ENCODE measurements at regions not wholly inside any gene's neighbourhood (a gene's known extent, or its start where the extent isn't known, plus 50 kb on each side); places are given as distances from the start of the nearest gene placed in this dataset.

DNA sequence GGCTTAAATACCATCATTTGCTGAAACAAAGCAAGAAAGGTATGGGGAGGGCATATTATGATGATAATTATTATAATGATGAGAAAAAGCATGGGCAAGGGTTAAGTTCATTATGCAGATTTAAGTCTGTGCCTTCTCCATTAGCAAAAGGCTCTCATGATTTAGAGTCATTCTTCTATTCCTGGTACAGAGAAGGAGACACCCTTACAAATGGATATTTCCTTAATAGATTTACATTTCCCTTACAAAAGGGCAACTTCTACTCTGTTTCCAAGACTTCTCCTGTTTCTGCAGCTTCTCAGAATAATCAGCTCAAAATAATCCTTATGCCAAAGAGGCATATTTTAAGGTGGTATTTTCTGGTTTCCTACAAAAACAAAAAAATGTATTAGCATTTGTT lies 121.1 kb upstream of the CAMK1G start:
- DNase-seq (ENCODE audit: extremely low read depth in 1 of 11, low read depth in 9 of 11, low spot score in 4 of 11): no peak

DNA sequence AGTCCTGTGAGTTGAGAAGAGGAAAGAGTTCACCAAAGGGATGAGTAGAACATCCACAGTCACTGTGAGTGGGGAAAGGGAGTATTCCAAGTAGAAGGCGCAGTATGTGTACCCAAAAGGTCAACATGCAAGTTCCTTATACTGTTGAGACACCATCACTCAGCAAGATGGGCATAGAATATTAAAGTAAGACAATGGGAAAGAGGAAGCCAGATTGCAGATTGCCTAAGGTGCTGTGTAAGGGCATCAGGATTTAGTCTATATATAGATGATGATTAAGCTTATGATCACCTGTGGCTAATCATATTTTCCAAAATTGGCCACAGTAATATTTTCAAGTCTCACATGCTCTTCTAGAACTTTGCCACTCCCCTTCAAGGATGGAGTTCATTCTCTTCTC lies 120.1 kb upstream of the CAMK1G start:
- no peak for DNase-seq (ENCODE audit: extremely low read depth in 1 of 11, low read depth in 9 of 11, low spot score in 4 of 11)

DNA sequence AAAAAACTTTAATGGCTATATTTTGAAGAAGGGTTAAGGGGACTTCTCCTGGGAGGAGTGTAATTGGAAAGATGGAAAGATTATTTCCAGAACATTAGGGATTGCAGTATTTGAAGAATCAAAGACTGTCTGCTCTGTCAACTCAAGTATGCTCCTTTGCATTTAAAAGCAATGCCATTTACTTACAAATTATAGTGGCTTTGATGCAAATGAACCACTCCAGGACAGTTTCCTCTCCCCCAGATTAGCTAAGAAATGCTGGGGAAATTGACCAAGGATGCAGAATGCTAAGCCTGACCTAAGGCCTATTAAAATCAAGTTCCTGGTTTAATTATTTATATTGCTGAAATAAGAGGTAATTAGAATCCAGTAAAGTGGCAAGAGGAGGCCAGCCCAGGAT lies 110.5 kb upstream of the CAMK1G start:
- no peak for DNase-seq (ENCODE audit: extremely low read depth in 1 of 11, low read depth in 9 of 11, low spot score in 4 of 11)

DNA sequence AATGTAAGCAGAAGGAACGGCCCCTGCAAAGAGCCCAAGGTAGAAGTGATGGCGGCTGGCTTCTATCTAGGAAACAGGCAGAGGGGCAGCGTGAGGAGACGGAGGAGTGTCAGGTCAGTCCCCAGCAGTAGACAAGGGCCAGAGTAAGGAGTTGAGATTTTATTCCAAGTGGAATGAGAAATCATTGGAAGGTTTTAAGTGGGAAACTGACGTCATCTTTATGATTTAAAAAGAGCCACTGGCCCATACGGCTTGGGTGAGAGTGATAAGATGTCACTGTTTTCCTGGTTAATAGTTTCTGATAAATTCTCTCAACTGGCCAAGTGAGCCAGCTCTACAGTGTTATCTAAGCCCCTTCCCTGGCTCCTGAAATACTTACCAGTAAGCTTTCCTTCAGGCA lies 103.2 kb upstream of the CAMK1G start:
- DNase-seq (ENCODE audit: extremely low read depth in 1 of 11, low read depth in 9 of 11, low spot score in 4 of 11): no peak

DNA sequence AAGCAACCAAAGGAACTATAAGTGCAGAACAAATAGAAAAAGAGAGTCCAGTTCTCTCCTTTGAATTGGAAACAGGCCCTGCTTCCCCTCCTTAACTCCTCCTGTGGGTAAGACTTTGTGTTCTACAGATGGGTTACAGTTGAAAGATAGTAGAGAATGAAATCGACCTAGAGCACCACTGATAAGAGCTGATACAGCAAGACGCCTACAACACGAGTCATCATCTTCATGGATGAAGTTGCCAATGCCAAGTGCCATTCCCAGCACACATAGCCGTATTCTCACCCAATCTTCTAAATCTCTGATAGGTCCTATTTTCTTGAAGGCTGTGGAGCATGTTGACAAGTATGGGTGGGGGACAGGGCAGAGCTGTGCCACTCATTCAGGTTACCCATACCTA lies 99.8 kb upstream of the CAMK1G start:
- no peak for DNase-seq (ENCODE audit: extremely low read depth in 1 of 11, low read depth in 9 of 11, low spot score in 4 of 11)

DNA sequence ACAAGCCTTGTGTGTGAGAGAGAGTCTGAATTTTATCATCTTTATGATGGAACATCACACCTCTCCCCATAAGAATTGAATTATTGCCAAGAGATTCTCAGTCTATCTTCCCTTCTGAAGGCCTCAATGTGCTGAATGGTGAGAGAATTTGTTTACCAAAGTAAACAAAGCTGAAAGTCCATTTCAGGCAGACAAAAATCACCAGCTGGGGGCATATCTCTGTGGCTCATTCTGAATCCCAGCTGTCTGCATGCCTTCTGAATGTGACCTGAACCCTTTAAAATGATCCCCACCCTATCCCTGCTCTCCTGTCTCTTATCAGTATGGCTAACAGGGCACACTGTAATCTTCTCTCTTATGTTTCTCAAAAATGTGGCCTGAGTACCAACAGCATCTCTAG lies 99.1 kb upstream of the CAMK1G start:
- DNase-seq (ENCODE audit: extremely low read depth in 1 of 11, low read depth in 9 of 11, low spot score in 4 of 11): no peak

DNA sequence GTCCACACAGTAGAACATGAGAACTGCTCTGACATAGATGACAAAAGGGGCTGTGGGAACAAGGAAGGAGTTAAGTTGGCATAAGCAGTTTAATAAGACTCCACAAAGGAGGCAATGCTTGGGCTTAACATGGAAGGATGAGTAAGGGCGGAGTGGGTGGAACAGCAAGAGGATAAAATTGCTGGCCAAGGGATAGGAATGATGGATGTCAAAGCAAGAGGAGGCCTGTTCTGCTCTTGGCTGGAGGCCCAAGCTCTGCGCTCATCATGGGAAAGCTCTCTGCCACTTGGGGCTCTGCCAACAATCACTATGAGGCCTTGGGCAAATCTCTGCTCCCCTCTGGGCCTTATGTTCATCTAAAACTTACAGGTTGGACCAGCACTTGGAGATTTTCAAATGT lies 98.3 kb upstream of the CAMK1G start:
- no peak for DNase-seq (ENCODE audit: extremely low read depth in 1 of 11, low read depth in 9 of 11, low spot score in 4 of 11)

DNA sequence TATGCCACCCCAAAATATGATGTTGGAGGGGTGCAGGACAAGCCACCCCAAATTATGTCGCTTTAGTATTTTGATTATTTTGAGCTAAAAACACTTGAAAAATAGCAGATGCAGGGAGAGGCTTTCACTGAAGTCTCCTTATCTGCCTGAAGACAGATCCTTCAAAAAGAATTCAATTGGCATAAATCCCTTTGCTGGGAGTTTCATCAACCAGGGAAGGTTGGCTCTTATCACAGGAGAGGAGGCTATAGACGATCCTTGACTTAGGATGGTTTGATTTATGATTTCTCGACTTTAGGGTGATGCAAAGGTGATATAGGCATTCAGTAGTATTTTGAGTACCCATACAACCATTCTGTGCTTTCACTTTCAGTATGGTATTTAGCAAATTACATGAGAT lies 97.8 kb upstream of the CAMK1G start:
- DNase-seq (ENCODE audit: extremely low read depth in 1 of 11, low read depth in 9 of 11, low spot score in 4 of 11): no peak

DNA sequence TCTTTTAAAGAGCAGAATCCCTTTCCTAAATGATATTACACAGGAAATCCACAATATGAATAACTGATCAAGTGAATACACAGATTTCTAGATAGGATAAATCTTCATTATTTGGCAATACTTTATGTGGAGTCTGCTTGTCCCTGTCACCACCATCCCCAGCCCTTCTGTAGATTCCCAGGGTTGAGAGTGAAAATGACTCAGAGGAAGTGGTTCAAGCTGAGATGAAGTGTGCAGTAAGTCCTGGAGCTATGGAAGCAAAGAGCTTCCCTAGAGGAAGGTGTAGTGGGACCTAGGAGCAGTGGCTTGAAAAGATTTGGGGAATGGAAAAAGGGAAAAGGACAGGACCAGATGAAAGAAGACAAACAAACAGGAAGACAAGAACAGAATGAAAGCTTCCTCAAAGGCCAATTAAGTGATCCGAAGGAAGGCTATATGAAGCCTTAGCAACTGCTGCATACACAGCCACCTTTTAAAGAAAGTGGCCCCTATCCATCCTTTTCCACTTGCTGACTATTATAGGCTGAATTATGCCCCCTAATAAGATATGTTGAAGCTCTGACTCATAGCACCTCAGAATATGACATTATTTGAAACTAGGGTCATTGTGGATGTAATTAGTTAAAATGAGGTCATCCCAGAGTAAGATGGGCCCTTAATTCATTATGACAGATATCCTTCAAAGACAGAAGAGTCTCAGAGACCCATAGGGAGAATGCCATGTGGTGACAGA lies 96.5 kb upstream of the CAMK1G start:
- DNase-seq (ENCODE audit: extremely low read depth in 1 of 11, low read depth in 9 of 11, low spot score in 4 of 11): no peak

DNA sequence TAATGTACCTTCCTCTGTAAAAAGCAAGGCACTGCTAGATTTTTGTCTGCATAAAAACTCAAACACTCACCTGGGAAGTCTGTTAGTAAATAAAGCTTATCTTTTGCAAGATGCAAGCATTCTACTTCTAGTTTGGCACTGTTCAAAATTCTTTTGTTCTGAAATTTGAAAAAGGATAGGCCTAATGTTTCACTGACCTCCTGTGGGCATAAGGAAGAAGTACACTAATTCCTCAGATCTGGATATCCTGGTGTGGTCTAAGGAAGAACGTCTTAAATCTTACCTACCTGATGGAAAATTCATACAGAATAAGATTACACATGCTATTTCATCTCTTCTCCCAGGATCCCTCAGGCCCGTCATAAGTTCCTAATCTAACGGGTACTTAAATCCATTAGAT lies 93.5 kb upstream of the CAMK1G start:
- no peak for DNase-seq (ENCODE audit: extremely low read depth in 1 of 11, low read depth in 9 of 11, low spot score in 4 of 11)

DNA sequence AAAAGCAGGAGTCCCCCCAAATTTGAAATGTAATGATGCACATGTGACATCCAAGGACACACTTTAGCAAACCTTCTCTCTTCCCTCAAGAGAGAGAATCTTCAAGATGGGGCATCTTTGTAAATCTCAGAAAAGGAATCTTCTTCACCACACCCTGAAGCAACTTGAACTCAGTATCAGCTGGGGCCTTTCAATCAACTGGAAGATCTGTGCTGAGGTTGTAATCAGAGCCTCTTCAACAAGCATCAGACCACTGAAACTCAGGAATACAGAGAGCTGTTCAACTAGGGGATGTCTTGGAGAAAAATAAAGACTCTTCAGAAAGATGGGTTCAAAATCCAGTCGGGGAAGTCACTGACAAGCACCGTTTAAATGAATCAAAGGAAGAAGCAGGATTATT lies 92.5 kb upstream of the CAMK1G start:
- DNase-seq (ENCODE audit: extremely low read depth in 1 of 11, low read depth in 9 of 11, low spot score in 4 of 11): no peak

DNA sequence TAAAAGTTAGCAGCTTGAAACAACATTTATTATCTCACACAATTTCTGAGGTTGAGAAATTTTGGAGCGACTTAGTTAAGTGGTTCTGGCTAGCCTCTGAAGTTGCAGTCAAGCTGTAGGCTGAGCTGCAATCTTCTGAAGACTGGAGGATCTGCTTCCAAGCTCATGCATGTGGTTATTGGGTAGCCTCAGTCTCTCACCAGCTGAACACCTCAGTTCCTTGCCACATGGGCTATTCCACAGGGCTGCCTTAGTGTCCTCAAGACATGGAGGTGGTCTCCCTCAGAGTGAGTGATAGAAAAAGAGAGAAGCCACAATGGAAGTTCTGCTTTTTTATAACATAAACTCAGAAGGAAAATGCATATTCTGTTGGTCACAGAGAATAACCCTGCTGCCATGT lies 92.0 kb upstream of the CAMK1G start:
- DNase-seq (ENCODE audit: extremely low read depth in 1 of 11, low read depth in 9 of 11, low spot score in 4 of 11): no peak

DNA sequence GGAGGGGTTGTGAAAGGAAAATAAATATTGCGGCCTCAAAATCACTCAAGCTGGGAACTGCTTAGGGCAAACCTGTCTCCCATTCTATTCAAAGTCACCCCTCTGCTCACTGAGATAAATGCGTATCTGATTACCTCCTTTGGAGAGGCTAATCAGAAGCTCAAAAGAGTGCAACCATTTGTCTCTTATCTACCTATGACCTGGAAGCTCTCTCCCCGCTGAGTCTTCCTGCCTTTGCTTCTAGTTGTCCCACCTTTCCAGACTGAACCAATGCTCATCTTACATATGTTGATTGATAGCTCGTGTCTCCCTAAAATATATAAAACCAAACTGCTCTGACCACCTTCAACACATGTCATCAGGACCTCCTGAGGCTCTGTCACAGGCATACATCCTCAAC lies 91.6 kb upstream of the CAMK1G start:
- no peak for DNase-seq (ENCODE audit: extremely low read depth in 1 of 11, low read depth in 9 of 11, low spot score in 4 of 11)

DNA sequence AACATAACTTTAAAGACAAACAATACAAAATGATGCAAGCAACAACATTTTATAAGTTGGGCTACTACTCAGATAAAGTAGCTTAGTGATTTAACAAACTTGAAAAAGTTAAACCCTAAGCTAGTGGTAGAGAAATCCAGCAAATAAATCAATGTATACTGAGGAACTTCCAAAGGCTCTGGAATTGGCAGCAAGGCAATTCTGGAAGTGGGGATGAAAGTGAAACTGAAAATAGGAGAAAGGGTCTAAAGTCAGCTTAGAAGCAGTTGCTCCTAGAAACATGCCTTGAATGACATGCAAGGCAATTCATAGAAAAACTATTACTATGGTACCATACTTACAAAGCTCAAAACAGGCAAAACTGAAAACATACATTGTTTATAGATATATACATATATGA lies 90.0 kb upstream of the CAMK1G start:
- DNase-seq (ENCODE audit: extremely low read depth in 1 of 11, low read depth in 9 of 11, low spot score in 4 of 11): peak in 2 of 11 donors; percentile 5 to 11

DNA sequence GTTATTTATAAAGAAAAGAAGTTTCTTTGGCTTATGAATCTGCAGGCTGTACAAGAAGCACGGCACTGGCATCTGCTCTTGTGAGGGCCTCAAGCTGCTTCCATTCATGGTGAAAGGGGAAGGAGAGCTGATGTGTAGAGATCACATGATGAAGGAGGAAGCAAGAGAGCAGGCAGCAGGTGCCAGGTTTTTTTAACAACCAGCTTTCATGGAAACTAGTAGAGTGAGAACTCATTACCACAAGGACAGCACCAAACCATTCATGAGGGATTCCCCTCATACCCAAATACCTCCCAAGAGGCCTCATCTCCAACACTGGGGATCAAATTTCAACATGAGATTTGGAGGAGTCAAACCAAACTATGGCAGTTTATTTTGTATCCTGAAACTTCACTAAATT lies 85.8 kb upstream of the CAMK1G start:
- DNase-seq (ENCODE audit: extremely low read depth in 1 of 11, low read depth in 9 of 11, low spot score in 4 of 11): no peak

DNA sequence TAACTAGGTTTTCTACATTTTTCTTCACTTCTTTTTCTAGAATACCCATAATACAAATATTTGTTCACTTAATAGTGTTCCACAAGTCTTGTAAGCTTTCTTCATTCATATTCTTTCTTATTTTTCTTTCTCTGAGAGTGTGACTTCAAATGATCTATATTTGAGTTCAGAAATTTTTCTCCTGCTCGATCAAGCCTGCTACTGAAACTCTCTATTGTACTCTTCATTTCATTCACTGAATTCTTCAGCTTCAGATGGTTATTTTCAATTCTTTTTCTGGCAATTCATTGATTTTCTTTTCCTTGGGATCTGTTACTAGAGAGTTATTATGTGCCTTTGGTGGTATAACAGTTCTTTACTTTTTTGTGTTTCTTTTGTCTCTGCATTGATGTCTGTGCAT lies 82.5 kb upstream of the CAMK1G start:
- DNase-seq (ENCODE audit: extremely low read depth in 1 of 11, low read depth in 9 of 11, low spot score in 4 of 11): no peak

DNA sequence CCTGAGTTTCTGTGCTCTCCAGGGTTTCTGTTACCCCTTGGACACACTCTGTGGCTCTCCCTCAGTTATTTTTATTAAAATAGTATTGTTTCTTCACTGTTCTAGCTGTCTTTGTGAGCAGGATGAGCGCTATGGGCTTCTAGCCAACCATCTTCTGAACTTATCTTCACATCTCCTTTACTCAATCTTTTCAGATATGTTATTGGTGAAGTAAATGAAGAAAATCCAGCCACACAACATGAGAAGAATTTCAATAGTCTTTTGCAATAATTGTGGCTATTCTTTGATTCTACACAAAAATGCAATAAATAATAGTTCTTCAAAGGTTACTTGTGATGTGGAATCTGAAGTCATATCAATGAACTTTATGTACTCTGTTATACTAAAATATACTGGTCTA lies 80.3 kb upstream of the CAMK1G start:
- no peak for DNase-seq (ENCODE audit: extremely low read depth in 1 of 11, low read depth in 9 of 11, low spot score in 4 of 11)

DNA sequence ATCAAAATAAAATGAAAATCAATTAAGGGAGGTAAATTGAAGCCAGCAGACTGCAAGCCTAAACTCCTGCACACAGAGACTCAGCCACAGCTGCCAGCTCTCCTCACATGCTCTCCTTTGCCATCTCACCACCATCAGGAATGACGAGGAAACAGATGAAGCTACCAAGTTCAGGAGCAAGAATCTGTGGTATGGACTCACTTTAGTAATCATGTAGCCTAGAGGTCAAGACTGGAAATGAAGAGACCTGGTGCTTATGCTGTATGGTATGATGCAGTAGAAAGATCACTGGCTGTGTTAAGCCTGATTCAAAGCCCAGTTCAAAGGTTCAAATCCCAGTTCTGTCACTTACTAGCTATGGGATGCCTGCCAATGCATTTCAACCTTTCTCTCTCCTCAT lies 78.9 kb upstream of the CAMK1G start:
- DNase-seq (ENCODE audit: extremely low read depth in 1 of 11, low read depth in 9 of 11, low spot score in 4 of 11): no peak

DNA sequence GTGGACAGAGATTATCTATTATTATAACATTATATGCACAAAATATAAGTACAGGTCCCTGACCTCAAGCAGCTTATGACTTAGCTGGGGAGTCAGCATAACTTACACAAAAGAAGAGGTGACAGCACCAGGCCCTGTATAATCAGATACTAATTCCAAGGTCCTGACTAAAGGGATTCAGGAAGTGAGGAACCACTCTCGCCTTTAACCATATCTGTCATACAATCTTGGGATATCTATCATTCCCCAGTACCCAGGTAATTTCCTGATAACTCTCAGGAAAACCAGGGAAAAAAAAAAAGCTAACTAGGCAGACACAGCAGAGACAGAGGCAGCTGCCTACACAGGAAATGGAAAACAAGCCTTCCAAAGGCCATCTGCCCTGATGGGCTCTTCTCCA lies 78.5 kb upstream of the CAMK1G start:
- DNase-seq (ENCODE audit: extremely low read depth in 1 of 11, low read depth in 9 of 11, low spot score in 4 of 11): no peak

DNA sequence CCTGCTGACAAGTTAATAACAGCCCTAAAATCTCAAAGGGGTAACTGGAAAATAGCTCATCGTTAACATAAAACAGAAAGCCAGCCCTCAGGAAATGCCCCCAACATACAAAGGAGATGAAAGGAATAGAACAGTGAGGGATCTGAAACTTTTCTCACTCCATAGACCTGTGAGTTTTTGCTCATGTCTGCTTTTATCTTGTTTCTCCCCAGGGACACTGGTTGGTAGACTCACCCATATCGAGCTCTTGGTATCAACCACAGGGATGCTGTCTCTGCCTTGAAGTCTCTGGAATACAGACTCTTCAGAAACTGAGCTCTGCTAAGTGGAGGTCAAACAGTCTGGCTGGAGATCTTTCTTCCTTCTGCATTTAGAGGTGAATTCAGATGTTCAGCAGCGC lies 77.4 kb upstream of the CAMK1G start:
- no peak for DNase-seq (ENCODE audit: extremely low read depth in 1 of 11, low read depth in 9 of 11, low spot score in 4 of 11)

DNA sequence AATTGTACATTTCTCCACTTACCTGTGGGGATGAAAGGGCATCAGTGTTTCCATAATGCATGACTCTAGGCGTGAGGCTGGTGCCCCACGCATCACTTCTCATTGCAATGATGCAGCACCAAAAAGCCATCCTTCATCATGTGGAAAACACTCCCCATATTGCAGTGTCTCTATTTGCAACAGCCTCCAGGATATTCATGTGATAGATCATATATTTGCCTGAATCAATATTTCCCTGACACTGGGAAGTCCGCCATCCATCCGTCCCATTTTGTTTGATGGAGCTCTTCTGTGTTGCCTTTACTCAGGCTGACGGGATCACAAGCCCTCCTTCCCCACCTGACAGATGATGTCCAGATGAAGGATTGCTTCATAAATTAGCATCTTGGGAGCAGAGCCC lies 74.5 kb upstream of the CAMK1G start:
- no peak for DNase-seq (ENCODE audit: extremely low read depth in 1 of 11, low read depth in 9 of 11, low spot score in 4 of 11)

DNA sequence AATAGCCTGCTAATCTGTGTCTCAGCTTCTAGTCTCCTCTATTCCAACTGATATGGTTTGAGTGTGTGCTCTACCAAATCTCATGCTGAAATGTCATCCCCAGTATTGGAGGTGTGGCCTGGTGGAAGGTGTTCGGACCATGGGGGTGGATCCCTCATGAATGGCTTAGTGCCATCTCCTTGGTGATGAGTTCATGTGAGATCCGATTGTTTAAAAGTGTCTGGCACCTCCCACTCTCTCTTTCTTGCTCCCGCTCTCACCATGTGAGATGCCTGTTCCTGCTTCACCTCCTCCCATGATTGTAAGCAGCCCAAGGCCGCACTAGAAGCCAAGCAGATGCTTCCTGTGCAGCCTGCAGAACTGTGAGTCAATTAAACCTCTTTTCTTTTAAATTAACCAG lies 73.5 kb upstream of the CAMK1G start:
- no peak for DNase-seq (ENCODE audit: extremely low read depth in 1 of 11, low read depth in 9 of 11, low spot score in 4 of 11)
